ENCODE measurements at regions not wholly inside any gene's neighbourhood (a gene's known extent, or its start where the extent isn't known, plus 50 kb on each side); places are given as distances from the start of the nearest gene placed in this dataset.

DNA sequence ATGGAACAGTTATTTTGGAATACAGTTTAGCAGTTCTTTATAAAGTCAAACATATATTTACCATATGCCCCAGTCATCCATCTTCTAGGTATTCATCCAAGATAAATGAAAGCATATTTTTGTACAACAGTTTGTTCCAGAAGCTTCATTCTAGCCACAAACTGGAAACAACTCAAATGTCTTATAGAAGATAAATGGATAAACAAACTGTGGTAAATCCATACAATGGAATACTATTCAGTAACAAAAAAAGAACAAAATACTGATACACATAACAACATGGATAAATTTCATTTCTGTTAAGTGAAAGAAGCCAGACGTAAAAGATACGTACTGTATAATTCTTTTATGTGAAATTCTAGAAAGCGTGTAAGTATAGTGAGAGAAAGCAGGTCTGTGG, 167.0 kb upstream of the AHI1 start:
- Histone ChIP-seq H3F3A (ENCODE audit: insufficient read depth) (no peaks in the 10 kb centered on the region), H3K27ac (ENCODE audit: low read depth, low read length) (no peak overlapping the region), H3K27me3 (ENCODE audit: low read length) (no peaks in the 10 kb centered on the region), H3K9me3 (ENCODE audit: insufficient read depth, low read length) (no peaks in the 10 kb centered on the region), H3K4me2 (ENCODE audit: low read depth, low read length, poor library complexity, severe bottlenecking) (no peak overlapping the region), H3K4me3 (ENCODE audit: insufficient read depth, low read length, poor library complexity, severe bottlenecking) (no peak overlapping the region), H3K9ac (ENCODE audit: low read length) (no peak overlapping the region), H4K20me1 (ENCODE audit: low read depth, low read length) (no peaks in the 10 kb centered on the region), H3K9me2 (replicated peaks; ENCODE audit: insufficient read depth, low read length) (no peaks in the 10 kb centered on the region), H2AFZ (ENCODE audit: low read depth, low read length, severe bottlenecking) (no peak overlapping the region), H3K36me3 (ENCODE audit: low read length) (no peaks in the 10 kb centered on the region), H3K79me2 (ENCODE audit: insufficient read depth, low read length) (no peaks in the 10 kb centered on the region)
- no peak for TF ChIP-seq EZH2phosphoT487 (conservative IDR thresholded peaks at IDR 0.05; ENCODE audit: low read length)
- TF ChIP-seq, protein P1, sequence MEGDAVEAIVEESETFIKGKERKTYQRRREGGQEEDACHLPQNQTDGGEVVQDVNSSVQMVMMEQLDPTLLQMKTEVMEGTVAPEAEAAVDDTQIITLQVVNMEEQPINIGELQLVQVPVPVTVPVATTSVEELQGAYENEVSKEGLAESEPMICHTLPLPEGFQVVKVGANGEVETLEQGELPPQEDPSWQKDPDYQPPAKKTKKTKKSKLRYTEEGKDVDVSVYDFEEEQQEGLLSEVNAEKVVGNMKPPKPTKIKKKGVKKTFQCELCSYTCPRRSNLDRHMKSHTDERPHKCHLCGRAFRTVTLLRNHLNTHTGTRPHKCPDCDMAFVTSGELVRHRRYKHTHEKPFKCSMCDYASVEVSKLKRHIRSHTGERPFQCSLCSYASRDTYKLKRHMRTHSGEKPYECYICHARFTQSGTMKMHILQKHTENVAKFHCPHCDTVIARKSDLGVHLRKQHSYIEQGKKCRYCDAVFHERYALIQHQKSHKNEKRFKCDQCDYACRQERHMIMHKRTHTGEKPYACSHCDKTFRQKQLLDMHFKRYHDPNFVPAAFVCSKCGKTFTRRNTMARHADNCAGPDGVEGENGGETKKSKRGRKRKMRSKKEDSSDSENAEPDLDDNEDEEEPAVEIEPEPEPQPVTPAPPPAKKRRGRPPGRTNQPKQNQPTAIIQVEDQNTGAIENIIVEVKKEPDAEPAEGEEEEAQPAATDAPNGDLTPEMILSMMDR (IDR thresholded peaks at IDR 0.05; ENCODE audit: insufficient read depth, low read length, poor library complexity, severe bottlenecking), result no peak

DNA sequence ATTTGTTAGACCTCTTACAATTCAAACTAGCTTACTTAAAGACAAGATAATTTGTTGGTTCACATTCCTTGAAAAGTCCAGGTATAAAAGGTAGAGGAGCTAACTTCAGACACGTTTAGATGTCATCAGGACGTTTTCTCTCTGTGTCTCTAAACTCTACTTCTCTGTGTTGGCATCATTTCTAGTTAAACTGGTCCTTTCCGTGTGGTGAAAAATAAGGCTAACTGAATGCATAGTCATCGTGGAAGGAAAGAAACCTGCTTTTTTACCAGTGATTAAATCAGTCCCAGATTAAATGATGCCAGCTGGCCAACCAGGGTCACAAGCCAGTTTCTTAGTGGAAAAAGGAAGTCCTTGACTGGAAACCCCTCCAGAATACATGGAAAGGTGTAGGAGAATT, 168.4 kb upstream of the AHI1 start:
- Histone ChIP-seq H3K27me3 (ENCODE audit: low read length) (no peaks in the 10 kb centered on the region), H3K79me2 (ENCODE audit: insufficient read depth, low read length) (no peaks in the 10 kb centered on the region), H3F3A (ENCODE audit: insufficient read depth) (no peaks in the 10 kb centered on the region), H3K27ac (ENCODE audit: low read depth, low read length) (no peak overlapping the region), H4K20me1 (ENCODE audit: low read depth, low read length) (no peaks in the 10 kb centered on the region), H3K9me2 (replicated peaks; ENCODE audit: insufficient read depth, low read length) (no peaks in the 10 kb centered on the region), H3K4me2 (ENCODE audit: low read depth, low read length, poor library complexity, severe bottlenecking) (no peak overlapping the region), H2AFZ (ENCODE audit: low read depth, low read length, severe bottlenecking) (no peak overlapping the region), H3K9me3 (ENCODE audit: insufficient read depth, low read length) (no peaks in the 10 kb centered on the region), H3K36me3 (ENCODE audit: low read length) (no peaks in the 10 kb centered on the region), H3K9ac (ENCODE audit: low read length) (no peak overlapping the region), H3K4me3 (ENCODE audit: insufficient read depth, low read length, poor library complexity, severe bottlenecking) (no peak overlapping the region)
- no peak for TF ChIP-seq EZH2phosphoT487 (conservative IDR thresholded peaks at IDR 0.05; ENCODE audit: low read length)
- TF ChIP-seq, protein P1 (IDR thresholded peaks at IDR 0.05; ENCODE audit: insufficient read depth, low read length, poor library complexity, severe bottlenecking), result no peak

DNA sequence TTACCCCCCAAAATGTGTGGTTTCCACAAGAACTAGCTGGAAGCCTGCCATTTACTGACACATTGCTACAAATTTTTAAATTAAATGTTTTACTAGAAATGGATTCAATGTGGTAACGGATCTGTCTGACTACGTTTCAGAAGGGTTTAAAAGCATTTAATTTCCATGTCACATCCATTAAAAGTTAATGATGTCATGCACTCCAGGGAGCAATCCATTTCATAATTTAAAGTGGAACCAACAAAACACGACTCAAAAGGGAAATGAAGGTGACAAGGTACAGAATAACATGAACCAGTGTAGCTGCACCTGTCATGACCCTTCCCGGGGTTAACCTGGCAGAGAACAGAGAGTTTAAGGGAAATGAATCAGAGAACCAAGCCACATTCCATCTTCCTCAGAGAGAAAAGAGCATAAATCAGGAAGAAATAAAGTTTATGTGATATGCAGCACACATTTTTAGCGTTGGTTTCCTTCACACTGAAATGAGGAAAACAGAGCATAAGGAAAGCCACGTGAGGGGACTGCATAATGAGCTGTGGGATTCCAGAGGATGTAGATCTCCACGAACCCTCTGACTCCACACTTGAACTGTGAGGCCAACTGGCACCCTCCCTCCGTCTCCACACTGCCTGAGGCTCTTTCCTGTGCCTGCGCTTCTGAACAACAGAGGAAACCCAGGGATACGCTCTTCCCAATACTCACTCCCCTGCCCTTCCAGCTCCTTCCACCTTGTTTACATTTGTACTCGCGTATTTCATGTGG, 170.3 kb upstream of the AHI1 start:
- Histone ChIP-seq H3K9ac (ENCODE audit: low read length) (no peak overlapping the region), H3K36me3 (ENCODE audit: low read length) (no peaks in the 10 kb centered on the region), H3F3A (ENCODE audit: insufficient read depth) (no peaks in the 10 kb centered on the region), H3K4me2 (ENCODE audit: low read depth, low read length, poor library complexity, severe bottlenecking) (no peak overlapping the region), H3K9me2 (replicated peaks; ENCODE audit: insufficient read depth, low read length) (no peaks in the 10 kb centered on the region), H3K4me3 (ENCODE audit: insufficient read depth, low read length, poor library complexity, severe bottlenecking) (no peak overlapping the region), H2AFZ (ENCODE audit: low read depth, low read length, severe bottlenecking) (no peak overlapping the region), H4K20me1 (ENCODE audit: low read depth, low read length) (no peaks in the 10 kb centered on the region), H3K79me2 (ENCODE audit: insufficient read depth, low read length) (no peaks in the 10 kb centered on the region), H3K27me3 (ENCODE audit: low read length) (no peaks in the 10 kb centered on the region), H3K27ac (ENCODE audit: low read depth, low read length) (no peak overlapping the region), H3K9me3 (ENCODE audit: insufficient read depth, low read length) (no peaks in the 10 kb centered on the region)
- TF ChIP-seq, protein P1 (IDR thresholded peaks at IDR 0.05; ENCODE audit: insufficient read depth, low read length, poor library complexity, severe bottlenecking), result no peak
- TF ChIP-seq EZH2phosphoT487 (conservative IDR thresholded peaks at IDR 0.05; ENCODE audit: low read length), result no peak

All from SU-DHL-6 (cell line).